ENCODE measurements at regions not wholly inside any gene's neighbourhood (a gene's known extent, or its start where the extent isn't known, plus 50 kb on each side); places are given as distances from the start of the nearest gene placed in this dataset.

- TF ChIP-seq CTCF (IDR thresholded peaks at IDR 0.05; ENCODE audit: insufficient read depth, low read depth, low read length) (no peak), EZH2 (IDR thresholded peaks at IDR 0.05; ENCODE audit: insufficient read depth, low read length) (no peak)
Observed at GRCh38 chr1:230540421-230541155, 101.7 kb upstream of the COG2 start.
